Epithelial cell of prostate (primary cell): ENCODE measurements at regions not wholly inside any gene's neighbourhood (a gene's known extent, or its start where the extent isn't known, plus 50 kb on each side); places are given as distances from the start of the nearest gene placed in this dataset.
"Not testable (repeated sequence)": the region's sequence is repeated elsewhere in the genome, so short reads cannot be mapped to it uniquely, and the experiment has no call there.

Source experiments
- DNase-seq: peaks from one replicate; pipeline ENCODE4 v3.0.0-alpha.2; 2011; ENCODE audit warnings: low read depth, low spot score
- H3K27ac ChIP-seq: fragments of 450-650 bp; 2 replicates; pipeline ENCODE4 v1.5.1; 2017; ENCODE audit warnings: mild to moderate bottlenecking

DNA sequence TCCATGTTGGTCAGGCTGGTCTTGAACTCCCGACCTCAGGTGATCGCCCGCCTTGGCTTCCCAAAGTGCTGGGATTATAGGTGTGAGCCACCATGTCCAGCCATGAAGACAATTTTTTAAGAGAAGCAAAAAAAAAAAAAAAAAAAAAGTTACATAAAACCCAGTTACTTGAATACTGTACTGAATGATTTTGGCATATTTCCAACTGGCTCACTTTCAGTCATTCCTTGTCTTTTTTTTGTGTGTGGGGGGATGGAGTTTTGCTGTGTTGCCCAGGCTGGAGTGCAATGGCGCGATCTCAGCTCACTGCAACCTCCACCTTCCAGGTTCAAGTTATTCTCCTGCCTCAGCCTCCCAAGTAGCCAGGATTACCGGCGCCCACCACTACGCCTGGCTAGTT lies 345.5 kb downstream of the SOX4 start:
- not testable (repeated sequence) for DNase-seq, H3K27ac ChIP-seq

DNA sequence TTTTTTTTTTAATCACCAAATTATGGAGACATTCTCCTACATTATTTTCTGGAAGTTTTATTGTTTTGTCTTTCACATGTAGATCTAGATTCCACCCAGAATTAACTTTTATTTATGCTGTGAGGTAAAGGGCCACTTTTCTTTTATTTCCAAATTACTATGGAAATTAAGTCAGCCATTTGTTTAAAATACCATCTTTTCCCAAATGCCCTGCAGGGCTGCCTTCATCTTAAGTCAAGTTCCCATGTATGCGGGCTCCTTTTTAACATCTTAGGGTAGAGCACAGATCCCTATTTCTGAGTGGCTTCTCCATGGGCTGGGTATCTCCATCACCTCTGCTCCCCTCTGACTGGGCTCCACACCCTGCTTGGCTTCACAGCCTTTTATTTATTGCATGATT lies 348.4 kb downstream of the SOX4 start:
- no peak for DNase-seq
- H3K27ac ChIP-seq, result no peak overlapping the region

DNA sequence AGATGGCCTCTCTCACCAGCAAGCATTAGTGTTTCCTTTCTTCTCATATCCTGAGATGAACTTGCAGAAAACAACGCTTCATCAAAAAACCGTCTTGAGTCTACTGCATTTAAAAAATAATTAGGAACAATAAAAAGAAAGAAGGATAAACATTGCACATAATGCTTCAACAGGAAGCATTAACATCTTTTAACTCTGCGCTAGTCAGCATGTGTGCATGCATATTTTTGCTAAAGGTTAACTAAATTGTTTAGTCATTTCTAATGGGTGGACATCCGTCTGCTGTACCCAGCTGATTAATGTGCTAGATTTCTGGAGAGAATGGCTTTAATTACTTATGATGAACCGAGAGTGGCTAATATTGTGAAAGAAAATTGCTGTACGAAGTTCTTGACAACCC lies 349.3 kb downstream of the SOX4 start:
- DNase-seq, result no peak
- H3K27ac ChIP-seq, result no peak overlapping the region

DNA sequence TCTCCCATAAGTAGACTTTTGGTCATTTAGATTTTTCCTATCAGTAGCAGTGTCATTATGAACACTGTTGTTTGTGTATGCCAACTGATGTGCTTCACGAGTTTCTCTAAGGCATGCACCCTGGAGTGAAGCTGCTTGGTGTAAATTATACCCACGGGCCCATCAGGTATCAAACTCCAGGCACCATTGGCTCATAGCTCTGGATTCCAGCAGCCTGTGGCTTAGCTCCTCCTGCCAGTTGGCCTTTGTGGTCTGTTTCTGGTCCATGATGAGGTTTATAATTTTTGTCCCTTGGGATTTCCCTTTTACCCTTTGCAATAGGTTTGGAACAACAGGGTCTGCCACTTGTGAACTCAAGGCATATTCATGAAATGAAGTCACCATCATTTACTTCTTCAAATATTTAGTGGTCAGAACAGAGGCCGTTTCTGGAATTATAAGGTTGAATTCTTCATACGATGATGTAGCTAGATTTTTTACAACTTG lies 350.5 kb downstream of the PRL start:
- no peak for DNase-seq

DNA sequence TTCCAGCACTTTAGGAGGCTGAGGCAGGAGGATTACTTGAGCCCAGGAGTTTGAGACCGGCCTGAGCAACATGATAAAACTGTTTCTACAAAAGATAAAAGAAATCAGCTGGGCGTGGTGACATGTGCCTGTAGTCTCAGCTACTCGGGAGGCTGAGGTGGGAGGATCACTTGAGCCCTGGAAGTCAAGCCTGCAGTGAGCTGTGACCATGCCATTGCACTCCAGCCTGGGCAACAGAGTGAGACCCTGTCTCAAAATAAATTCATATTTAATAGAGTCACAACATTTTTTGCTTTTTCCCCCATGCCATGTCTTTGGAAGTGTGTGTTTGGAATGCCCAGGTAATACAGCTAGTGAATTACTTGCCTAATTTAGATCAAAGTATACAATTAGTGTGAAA lies 349.6 kb downstream of the PRL start:
- not testable (repeated sequence) for DNase-seq, H3K27ac ChIP-seq

More for the DNA sequence above, 350.5 kb downstream of the PRL start:
- no peak overlapping the region for H3K27ac ChIP-seq

DNA sequence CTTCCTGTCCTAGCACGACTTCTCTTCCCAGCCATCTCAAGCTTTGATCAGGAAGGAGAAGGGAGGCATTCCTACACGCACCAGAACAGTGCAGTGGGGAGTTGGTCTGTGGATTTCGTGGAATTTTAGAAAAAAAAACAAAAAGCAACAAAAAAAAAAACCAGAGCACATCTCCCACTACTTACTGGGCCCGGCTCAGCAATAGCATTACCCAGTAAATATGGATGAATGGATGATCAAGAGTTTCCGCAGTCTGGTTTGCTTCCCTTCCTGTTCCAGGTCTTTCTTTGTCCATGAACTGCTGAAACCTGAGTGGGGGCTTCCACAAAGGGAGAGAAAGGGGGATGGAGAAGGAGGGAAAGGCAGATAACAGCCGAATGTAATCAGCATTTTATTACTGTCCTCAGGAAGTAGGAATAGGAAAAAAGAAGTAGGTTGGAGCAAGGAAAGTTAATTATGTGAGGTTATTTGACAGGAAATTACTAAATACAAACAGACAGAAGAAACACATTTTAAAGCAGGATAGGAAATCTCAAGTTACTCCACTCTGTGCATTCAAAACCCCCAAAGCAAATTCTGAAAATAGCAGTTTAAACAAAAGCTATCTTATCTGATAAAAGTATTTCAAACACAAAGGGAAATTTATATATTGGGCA lies 349.0 kb downstream of the PRL start:
- H3K27ac ChIP-seq, result no peak overlapping the region
- DNase-seq, result no peak

DNA sequence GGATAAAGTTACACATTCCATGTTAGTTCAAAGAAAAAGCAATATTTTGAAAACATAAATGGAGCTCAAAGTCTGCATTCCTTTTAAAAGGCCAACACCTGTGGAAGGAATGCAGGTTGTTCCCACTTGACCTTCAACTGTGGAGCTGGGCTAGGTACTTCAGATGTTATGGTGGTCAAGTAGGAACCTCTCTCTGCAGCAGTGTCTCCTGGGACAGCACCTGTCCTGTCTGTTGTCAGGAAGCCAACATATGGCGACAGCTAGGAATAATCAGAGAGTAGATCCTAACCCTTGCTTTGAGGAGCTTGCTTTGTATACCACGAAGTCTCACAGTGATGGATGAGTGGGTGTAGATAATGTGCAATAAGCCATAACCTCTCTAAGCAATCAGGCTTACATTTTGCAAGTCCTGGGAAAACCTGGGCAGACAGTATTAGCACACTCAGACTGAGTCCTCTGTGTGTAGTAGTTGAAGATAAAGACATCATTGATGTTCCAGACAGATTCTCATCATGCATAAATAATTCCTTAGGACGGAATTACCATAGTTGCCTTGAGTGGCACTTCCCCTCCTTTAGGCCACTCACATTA lies 347.5 kb downstream of the PRL start:
- no peak overlapping the region for H3K27ac ChIP-seq
- DNase-seq, result no peak

DNA sequence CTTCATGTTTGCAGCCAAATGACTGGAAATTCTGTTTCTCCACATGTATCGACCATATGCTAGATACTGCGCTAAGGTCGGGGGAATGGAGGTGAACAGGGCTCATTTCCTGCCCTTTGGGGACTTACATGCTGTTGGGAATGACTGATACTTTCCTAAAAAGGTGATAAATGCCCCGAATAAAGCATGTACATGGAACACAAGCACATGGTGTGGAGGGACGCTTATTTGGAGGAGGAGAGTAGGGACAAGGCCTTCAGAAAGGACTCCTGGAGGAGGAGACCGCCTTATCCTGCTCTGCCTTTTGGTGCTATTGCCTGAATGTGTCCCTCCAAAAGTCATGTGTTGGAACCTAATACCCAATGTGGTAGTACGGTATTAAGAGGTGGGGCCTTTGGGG lies 344.5 kb downstream of the PRL start:
- no peak overlapping the region for H3K27ac ChIP-seq
- DNase-seq, result no peak

DNA sequence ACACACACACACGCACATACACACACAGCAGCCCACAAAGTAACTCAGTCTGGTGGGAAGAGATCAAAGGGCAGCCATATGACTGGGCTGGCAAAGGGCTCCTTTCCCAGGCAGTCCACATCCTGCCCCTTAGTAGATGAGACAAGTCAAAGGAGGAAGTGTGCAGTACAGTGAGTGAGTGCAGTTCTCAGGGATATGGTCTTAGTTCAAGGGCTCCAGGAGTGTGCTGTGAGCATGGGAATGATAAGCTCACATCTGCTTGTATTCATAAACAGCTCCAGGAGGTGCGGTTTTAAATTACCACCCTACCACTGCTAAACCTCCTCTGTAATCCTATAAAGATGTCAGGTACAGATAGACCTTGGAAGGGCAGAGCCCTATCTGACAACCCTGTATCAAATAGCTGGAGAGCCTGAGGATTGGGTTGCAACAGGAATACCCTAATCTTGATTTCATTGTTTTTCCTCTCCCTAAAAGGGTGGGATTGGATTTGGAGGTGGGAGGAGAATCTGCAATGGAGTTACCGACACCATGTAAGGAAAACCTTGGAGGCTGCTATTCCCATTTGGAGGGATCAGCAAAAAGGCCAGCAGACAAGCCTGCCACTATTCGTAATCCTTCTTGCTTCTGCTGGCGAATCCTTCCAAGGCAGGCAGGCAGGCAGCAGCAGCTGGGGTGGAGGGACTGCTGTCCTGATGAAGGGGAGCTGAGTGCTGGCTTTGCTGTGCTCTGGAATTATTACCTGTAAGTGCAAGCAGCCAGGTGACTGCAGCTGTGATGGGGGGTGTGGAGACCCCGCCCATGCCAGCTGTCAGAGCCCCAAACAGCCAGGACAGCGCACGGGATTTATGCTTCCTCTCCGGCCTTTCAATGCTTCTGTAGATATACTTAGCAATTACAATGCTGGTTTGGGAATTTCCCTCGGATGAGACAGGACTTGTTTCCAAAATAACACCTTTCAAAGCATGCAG lies 342.7 kb downstream of the PRL start:
- DNase-seq, result no peak

DNA sequence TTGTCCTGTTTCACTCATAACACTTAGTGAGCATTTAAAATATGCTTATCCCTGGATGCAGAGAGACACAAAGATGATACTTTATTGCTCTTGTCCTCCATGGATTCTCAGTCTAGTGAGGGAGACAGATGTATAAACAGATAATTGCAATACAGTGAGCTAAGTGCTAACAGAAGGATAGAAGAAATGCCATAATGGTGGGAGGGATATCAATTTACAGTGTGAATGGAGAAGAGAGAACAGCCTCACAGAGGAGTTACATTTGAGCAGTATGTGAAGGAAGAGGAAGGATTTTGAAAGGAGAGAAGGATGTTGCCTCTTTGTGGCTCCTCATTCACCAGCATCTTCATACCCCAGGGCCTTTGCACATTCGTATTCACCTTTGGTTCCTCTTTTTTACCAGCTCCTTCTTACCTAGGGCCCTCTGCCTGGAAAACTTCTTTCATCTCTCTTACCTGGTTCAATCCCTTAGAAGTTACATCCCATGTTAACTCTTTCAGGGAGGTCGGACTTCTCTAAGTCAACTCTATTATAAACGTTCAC lies 341.7 kb downstream of the PRL start:
- H3K27ac ChIP-seq, result no peak overlapping the region
- DNase-seq, result no peak

More for the DNA sequence above, 342.7 kb downstream of the PRL start:
- H3K27ac ChIP-seq, result no peak overlapping the region

DNA sequence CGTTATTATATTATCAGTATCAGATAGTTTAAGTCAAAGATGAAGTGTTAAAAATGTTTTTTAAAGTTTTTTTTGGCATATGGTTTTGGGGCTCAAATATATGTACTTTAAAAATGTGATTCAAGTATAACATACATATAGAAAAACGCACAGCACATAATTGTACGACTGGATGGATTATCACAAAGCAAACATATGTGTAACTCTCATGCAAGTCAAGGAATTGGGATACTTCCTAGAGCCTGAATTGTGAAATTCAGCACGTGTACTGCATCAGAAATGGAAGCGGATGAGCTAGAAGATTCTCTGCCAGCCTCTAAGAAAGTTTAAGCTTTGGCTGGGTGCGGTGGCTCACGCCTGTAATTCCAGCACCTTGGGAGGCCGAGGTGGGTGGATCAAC lies 340.9 kb downstream of the PRL start:
- H3K27ac ChIP-seq, result no peak overlapping the region
- DNase-seq, result no peak

DNA sequence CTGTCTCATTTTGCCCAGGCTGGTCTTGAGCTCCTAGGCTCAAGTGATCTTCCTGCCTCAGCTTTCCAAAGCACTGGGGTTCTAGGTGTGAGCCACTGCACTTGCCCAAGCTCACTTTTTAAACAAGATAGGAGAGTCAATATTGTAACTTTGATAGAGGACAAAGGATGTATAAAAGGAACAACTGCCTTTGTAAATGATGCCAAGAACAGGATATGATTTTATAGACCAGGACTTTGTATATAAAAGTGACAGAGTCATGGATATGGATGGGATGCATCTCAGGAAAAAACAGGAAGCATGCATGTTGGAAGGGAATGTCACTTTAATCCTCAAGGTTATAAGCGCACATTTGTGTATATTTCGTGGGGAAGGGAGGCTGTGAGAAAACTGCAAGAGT lies 338.4 kb downstream of the PRL start:
- no peak overlapping the region for H3K27ac ChIP-seq
- no peak for DNase-seq

DNA sequence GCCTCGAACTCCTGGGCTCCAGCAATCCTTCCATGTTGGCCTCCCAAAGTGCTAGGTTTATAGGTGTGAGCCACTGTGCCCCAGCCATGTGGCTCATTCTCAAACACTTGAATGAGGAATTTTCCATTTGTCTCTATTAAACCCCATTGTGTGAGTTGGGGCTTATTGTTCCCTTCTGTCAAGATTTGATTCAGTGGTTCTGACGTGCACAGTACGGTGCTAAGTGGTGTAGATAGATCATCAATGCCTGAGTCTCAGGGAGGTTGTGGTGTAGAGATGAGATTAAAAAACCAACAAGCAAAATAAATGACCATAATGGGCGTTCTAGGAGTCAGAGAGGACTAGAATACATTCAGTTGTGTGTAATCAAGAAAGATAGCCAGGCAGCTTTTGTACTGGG lies 335.6 kb downstream of the PRL start:
- H3K27ac ChIP-seq, result no peak overlapping the region
- no peak for DNase-seq

DNA sequence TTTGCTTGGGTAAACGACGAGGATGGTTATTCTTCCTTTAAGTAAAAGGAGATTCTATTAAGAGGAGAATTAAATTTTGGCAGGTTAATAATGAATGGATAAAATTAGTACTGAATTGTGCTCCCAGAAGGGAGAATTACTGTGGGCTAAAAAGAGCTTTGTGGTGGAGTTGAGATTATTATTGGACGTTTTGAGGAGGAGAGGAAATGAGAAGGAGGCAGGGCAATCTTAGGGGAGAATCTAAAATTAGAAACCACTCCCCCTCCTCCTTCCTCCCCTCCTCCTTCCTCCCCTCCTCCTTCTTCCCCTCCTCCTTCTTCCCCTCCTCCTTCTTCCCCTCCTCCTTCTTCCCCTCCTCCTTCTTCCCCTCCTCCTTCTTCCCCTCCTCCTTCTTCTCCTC lies 331.8 kb downstream of the PRL start:
- no peak for DNase-seq
- no peak overlapping the region for H3K27ac ChIP-seq

DNA sequence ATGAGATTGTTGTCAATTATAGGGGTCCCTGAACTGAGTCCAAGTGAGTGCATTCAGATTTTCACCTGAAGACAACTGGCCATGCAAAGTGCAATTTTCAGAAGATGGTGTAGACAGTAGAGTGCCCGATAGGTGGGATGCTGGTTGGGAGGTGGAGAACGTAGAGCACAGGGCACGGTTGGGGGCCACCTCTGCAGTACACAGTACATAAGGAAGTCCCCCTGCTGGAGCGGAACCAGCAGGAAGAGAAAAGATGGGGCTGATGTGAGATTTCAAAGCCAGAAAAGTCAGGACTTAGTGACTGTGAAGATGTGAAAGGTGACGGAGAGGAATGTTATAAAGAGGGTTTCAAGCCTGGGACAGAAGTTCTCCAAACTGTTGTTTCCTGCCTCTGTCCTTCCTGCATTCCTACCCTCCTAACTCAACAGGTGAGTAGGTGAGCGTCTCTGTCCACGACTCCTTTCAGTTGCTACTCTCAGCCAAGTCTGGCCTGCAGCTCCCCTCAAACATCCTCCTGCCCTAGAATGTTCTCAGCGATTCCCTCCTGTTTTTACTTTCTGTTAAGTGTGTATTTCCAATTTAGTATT lies 330.8 kb downstream of the PRL start:
- no peak for DNase-seq
- no peak overlapping the region for H3K27ac ChIP-seq

DNA sequence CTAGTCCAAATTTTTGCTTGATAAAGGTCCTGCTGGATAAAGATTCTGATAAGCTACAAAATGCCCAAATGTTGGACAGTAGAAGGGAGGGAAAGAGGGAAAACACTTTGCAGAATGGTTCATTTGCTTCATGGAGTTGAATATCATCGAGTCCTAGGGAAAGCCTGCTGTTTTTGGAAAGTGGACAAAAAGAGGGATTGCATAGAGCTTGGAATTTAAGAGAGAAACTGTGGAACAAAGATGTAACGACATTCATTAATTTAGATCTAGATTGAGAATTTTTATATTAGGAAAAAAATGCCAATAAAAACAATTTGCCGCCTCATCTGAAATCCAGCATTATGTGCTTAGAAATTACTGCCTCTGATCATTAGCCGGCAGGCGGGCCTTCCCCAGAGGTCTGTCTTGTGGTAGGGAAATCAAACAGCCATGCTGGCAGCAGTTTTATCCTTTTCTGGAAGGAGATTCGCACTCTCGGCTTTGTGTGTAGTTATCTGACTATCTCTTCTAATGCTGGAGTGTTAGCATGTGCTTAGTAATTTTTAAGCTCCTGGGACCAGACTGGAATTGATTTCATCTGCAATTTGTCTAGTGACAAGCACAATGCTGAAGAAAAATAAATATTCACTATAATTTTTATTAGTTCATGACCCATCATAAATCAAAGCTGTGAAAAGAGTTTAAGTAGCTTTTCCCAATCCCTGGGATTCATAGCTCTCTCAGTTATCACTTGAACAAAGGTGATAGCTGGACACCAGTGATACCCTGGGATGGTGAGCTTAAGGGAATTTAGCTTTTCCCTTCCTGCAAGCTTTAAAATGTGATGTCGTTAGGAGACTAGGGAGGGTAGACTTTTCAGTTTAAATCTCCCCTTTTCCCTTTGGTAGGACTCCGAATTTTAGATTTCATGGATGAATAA lies 329.5 kb downstream of the PRL start:
- DNase-seq, result no peak
- no peak overlapping the region for H3K27ac ChIP-seq

DNA sequence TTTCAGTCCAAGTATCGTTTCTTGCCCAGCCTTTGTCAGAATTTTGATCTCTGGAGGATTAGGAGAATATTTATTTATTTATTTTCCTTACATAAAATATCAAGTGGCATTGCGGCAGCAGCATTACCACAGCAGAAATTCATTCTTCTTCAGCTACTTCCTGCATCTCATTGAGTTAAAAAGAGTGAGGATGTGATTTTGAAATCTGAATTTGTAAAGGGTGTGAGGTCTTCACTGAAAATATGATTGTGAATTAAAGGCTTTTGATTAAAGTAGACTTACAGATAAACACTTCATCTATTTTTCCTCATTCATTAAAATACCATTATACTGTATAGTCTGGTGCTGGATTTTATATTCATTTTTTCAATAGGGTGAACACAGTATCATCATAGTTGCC lies 328.4 kb downstream of the PRL start:
- no peak for DNase-seq

DNA sequence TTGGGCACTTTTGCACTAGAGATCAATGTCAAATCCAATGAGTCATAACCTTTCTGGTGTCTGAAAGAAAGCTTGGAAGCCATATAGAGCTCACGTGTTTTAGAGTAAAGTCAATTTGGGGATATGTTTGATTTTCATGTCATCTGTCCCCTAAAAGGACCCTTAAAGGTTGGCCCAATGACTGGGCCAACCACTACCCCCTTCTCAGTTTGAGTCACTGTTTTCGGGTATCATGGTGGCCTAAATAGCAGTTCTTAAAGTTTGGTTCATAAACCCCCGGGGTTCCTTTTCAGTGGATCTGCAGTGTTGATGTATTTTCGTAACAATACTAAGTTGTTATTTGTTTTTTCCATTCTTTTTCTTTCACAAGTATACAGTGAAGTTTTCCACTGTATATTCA lies 327.6 kb downstream of the PRL start:
- no peak for DNase-seq
- H3K27ac ChIP-seq, result no peak overlapping the region

More for the DNA sequence above, 328.4 kb downstream of the PRL start:
- no peak overlapping the region for H3K27ac ChIP-seq

DNA sequence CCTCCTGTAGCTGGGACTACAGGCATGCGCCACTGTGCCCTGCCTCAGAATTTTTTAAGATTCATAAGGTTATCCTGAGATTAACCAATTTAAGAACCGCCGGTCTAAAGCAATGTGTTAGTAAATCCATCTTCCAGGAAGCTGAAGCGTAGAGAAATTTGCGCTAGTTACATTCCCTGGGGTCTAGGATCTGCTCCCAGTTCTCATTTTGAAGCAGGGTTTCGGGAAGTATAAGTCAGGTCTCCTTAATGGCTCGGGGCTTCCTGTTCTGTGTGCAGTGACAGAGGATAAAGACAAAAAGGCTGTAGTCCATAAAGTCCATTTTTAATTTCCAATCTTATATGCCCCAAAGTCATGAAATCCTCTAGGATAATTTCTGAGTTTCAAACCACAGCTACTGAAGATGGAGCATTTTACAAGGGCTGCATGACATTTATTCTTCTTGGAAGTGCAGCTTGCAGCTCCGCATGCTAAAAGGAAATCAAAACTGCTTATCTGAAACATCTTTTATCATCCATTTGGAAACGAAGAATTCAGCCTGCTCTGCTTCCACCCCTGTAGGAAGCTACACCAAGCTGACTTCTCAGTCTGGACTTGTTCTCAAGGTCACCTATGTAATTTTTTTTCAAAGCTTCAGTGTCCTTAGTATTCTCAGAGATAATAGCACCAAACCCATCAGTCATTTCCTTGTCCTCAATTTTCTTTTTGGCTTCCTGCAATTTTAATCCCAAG lies 326.1 kb downstream of the PRL start:
- DNase-seq, result no peak

More for the DNA sequence above, 326.1 kb downstream of the PRL start:
- H3K27ac ChIP-seq, result no peak overlapping the region
